DLD1 (cell line): ENCODE measurements at regions not wholly inside any gene's neighbourhood (a gene's known extent, or its start where the extent isn't known, plus 50 kb on each side); places are given as distances from the start of the nearest gene placed in this dataset.

Experiments used
- in situ Hi-C: cut with HindIII; loops from 2 replicates; pipeline ENCODE4 v1.10.0; 2017; ENCODE audit warnings: low sequenced_read_pairs

DNA sequence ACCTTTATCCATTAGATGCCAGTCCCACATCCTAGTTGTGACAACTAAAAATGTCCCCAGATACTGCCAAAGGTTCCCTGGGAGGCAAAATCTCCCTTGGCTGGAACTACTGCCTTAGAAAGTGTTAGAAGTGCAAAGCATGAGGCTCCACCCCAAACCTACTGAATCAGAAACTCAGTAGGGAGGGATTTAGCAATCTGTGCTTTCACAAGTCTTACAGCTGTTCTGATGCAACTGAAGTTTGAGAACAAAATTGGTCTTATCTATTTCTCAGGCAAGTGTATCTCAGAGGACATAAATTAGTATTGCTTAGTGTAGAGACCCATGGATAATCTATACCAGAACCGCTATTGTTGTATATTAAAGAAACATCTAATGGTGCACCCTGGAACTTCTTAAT, 70.2 kb downstream of the CLDN1 start:
- in situ Hi-C loops, result no loop called here

DNA sequence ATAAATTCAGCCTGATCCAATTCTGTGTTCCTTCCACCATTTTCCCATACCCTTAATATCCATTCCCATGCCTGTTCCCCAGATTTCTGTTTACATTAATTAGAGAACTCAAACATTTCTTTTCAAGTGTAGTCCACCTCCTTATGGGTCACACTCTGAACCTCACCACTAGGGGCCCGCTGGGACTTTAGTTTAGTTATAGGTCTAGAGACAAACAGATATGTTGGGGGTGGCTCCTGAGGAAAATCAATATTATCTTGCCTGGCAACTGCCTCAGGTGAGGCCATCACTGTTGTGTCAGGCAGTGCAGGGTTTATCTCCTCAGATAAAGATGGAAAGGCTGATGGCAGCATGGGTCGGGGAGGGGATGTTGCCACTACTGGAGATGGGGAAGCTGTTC, 72.8 kb downstream of the CLDN1 start:
- in situ Hi-C loops, result no loop called here

DNA sequence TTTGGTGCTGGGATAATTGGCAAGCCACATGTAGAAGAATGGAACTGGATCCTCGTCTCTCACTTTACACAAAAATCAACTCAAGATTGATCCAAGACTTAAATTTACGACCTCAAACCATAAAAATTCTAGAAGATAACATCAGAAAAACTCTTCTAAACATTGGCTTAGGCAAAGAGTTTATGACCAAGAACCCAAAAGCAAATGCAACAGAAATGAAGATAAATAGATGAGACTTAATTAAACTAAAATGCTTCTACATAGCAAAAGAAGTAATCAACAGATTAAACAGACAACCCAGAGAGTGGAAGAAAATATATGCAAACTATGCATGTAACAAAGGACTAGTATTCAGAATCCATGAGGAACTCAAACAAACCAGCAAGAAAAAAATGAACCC, 80.1 kb downstream of the CLDN1 start:
- in situ Hi-C loops, result no loop called here

DNA sequence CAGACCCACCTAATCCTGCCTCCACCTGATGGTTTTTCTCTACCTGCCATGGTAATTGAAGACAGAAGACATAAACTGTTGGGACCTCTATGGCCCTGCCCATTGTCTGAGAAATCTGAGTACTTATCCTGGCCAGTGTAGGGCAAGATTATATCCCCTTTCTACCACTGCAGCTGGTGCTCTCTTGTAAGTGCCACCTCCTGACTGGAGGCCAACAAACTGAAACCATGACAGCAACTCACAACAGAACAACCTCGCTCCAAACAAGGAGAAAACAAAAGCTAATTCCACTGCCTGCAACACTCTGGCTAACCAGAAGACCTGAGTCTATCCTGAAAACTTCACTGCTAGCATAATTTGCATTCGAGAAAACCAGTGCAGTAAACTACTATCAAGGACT, 82.9 kb downstream of the CLDN1 start:
- in situ Hi-C loops, result no loop called here

DNA sequence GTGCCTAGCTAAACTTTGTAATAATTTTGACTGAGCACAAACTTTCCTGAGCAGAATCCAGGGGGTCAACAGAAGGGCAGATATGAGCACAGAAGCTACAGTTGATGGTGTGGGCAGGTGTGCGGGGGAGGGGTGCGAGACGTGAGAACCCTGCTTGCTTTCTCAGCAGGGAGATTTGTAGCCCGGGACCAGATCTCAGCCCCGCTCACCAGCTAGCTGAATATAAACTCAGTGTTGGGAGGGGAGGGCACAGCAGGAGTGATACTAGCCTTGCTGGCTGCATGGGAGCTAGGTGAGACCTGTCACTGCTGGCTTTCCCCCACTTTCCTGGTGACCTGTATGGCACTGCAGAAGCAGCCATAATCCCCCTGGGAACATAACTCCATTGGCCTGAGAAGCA, 83.4 kb downstream of the CLDN1 start:
- in situ Hi-C loops, result no loop called here

DNA sequence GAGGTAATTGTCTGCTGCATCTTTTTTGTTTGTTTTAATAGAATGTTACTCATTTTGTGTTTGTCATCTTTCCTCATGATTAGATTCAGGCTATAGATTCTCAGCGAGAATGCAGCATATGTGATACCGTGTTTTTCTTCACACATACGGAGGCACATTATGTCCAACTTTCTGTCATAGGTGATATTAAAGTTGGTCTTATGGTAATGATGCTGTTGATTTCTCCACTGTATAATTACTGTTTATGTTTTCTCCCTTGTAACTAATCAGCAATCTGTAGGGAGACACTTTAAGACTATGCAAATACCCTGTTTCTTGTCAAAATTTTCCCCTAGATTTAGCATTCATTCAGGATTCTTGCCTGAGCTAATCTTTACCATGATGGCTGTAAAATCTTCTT, 87.6 kb downstream of the CLDN1 start:
- in situ Hi-C loops, result no loop called here

DNA sequence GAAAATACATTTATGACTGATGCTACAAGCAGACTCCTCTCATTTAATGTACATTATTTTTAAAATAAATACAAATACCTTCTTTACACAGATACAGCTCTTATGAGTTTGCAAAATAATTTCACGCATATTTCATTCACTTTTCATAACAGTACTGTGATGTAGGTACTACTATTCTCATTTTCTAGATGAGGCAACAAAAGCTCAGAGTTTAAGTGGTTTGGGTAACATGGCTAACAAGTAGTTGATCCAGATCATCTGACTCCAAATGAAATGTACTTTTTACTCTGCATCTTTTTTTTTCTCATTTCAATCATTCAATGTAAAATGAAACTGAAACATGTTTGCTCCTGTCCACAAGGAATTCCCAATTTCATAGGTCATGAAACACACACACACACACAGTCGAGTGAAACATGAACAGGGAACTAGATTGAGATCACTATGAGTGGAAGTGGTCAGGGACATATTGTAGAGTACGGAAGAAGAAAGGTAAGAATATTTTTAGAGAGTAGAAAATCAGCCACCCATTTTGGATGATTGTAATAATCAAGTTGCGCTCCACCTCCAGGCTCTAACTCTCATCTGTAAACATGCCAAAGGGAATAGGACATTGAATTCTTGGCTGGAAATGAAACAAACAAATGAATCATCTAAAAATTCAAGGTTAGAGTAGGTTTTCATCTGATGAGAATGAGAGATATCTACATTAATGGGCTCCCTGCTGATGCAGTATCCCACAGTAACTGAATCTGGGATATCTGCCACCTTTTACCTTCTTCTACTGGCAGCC, 92.4 kb downstream of the CLDN1 start:
- in situ Hi-C loops, result no loop called here

DNA sequence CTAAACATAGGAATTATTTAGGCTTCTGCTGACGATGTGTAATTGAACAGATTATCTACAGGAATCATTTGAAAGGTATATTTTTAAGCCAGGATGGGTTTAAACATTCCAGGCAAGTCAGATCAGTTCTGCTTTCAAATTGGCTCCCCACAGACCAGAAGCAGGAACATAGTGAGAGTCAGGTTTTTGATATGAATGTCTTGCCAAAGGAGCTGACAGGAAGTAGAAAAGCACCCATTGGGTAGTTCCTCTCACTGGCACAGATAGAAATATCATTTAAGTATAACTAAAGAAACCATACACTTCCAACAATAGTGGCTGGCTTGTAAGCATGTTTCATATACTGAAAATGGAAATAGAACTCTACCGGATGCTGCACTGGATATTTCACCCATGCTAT, 95.2 kb downstream of the CLDN1 start:
- in situ Hi-C loops, result no loop called here

DNA sequence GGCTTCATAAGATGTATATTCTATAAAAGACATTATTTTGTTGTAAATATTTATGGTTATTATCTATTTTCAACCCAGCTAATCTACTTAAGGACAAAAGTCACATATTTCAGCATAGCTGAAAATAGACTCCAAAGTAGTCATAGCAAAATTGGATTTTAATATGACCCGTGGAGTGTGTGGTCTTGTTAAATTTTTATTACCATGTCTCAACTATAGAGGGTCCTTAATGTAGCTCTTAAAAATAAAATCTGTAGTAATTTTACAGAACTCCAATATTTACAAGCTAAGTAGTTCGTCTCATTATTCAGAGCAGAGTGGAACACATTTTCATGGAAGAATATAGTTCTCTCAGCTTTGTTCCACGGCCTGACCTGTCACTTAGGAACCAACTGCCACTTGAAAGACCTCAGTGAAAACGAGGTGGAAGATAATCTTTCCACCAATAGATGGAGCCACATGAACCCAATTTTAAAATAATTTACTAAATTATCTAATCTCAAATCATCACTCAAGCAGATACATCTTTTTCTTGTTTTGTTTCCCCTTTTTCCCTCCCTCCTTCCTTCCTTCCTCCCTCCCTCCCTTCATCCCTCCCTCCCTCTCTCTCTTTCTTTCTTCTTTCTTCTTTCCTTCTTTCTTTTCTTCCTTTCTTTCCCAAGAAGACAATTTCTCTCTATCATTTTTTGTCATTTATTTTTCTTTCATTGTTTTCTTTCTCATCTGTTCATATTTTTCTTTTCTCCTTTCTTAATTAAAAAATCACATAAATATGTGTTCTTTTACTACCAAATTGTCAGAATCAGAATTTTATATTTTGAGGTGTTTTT, 97.2 kb downstream of the CLDN1 start:
- in situ Hi-C loops, result no loop called here

DNA sequence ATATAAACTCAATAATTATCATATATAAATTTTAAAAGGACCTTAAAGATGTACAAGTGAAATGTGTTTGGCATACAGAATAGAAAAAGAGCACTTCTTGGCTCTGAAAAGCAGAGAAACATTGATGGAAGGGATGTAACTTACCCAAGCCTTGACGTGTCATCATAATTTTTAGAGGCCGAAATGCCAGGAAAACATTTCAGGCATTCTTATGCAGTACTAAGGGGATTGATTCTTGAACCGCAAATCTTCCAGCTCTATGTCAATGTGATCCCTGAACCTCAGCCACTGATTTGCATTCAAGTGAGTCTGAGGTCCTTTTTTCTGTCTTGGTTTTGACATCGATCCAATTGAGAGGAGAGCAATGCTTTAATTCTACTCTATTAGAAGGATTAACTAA, 97.8 kb downstream of the CLDN1 start:
- in situ Hi-C loops, result no loop called here

DNA sequence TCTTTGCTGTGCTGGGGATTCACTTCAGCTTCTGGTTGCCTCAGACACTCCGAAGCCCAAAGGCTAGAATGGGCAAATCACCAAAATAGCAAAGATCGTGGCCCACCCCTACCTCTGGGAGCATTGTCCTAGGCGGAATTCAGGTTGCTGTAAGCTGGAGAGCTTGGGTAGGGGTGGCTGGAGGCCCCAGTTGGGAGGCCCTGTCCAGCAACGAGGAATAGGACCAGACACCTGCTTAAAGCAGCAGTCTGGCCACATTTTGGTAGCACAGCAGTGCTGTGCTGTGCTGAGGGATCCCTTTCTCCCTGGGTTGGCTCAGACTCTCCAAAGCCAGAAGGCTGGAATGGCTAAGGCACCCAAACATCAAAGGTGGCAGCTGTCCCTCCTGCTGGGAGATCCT, 99.3 kb downstream of the CLDN1 start:
- in situ Hi-C loops, result no loop called here

DNA sequence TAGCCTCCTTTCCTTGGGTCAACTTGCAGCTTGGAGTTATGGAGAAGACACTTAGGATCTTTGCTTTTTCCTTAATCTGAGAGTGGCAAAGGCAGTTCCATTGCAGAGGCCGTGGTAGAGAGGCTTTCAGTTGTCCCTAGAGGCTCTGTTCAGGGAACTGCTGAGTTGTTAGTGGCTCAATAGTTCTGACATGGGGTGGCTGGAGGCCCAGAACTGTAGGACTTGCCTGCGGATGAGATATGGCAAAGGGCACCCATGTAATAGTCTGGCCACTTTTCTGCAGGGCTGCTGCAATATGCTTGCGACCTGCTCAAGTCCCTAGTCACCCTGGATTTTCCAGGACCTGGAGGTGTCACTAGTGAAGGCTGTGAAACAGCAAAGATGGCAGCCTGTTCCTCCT, 99.9 kb downstream of the CLDN1 start:
- in situ Hi-C loops, result no loop called here

DNA sequence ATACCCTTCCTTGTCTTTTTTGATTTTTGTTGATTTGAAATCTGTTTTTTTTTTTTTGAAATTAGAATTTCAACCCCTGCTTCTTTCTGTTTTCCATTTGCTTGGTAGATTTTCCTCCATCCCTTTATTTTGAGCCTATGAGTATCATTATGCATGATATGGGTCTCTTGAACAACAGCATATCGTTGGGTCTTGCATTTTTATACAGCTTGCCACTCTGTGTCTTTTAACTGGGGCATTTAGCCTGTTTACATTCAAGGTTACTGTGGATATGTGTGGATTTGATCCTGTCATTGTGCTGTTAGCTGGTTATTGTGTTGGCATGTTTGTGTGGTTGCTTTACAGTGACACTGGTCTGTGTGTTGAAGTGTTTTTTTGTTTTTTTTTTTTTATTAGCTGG, 99.7 kb upstream of the P3H2 start:
- in situ Hi-C loops, result no loop called here

DNA sequence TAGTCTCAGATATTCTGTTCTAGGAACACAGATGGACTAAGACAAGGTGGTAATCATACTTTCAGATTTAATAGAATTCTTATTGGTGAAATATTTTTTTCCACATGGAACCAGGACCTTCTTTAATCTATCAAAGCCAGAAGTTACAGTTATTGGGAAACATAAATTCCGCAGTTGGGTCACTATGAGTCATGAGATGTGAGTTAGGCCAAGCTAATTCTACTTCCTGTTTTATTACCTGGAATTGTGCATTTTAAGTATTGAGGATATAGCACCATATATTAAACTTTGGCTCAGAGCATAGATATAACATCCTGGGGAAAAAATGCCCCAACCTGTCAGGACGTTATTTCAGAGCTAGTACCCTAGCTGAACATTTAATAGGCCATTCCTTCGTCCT, 96.4 kb upstream of the P3H2 start:
- in situ Hi-C loops, result no loop called here

DNA sequence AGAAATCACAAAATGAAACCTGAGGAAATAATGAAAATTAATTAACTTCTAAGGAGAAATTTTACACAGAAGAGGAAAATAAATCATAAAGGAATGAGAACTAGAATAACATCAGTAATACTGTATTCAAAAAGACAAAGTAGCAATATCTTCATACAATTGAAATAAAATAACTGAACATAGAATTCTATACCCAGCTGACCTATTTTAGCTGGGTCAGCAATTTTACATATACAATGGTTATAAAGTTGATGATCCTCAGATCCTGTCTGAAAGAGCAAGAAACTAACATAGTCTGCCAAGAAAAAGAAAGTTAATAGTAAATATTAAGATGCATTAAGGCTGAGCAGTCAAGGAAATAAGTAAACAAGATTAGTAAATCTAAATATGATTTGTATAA, 93.0 kb upstream of the P3H2 start:
- in situ Hi-C loops, result no loop called here

DNA sequence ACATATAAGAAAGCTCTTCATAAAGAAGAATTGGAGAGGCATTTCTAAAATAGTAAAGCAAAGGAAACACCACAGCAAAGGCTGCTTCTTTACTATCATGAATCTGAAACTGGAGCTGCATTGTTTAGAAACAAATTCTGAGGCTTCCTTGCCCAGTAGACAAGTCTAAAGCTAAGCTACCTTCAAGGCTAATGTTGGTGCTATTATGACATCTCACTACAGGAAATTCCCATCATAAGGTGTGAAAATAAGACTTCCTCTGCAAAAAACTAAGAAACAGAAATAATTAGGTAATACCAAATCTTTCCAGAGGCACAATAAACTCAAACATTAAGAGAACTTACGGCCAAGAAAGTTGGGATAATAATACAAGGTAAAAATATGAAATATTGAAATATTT, 89.9 kb upstream of the P3H2 start:
- in situ Hi-C loops, result no loop called here

DNA sequence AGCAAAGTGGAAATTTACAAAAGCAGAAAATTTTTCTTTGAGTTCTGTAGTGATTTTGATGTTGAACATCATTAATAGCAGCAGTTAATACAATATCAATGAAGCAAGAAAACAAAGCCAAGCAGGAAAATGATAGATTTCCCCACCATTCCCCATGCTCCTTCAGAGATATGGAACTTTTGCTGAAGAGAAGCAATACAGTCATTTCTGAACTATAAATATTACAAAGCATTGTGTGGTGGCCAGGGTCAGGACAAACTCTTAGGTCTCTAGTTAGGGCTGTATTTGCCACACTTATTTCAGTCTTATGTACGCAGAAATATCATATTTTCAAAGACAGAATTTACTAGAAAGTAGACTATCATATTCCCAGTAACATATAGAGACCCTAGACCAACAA, 88.8 kb upstream of the P3H2 start:
- in situ Hi-C loops, result no loop called here

DNA sequence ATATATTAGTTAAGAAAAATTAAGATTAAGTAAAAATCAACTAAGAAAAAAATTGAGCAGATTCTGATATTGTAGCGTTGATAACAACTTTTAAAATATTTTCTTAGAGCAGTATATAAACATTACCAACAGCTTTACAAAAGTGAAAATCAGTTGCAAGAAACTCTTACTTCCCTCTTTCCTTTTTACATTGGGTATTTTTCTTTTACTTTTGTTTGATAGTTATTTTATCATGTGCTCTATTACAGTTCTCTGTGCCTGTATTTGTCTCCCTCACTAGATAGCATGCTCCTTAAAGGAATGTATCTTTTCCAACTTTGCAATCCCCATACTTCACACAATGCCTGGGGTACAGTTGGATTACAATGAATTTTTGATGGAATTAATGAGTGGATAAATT, 87.5 kb upstream of the P3H2 start:
- in situ Hi-C loops, result no loop called here

DNA sequence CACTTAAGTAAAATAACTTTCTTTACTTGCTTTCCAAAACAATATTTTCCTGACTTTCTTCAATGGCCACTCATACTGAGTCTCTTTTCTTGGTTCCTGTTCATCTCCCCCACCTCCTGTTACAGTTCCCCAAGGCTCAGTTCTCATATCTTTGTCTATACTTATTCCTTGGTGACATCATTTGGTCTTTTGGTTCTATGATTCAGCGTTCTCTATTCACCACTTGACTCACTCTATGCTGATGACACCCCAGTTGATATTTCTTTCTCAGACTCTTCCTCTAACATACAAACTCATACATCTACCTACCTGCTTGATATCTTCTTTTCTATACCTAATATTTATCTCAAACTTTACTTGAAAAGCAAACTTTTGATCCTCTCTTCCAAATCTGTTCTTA, 85.0 kb upstream of the P3H2 start:
- in situ Hi-C loops, result no loop called here

DNA sequence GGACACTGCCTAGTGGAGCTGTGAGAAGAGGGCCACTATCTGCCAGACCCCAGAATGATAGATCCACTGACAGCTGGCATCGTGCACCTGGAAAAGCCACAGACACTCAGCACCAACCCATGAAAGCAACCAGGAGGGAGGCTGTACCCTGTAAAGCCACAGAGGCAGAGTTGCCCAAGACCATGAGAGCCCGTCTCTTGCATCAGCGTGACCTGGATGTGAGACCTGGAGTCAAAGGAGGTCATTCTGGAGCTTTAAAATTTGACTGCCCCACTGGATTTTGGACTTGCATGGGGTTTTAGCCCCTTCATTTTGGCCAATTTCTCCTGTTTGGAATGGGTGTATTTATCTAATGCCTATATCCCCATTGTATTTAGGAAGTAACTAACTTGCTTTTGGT, 83.5 kb upstream of the P3H2 start:
- in situ Hi-C loops, result no loop called here

DNA sequence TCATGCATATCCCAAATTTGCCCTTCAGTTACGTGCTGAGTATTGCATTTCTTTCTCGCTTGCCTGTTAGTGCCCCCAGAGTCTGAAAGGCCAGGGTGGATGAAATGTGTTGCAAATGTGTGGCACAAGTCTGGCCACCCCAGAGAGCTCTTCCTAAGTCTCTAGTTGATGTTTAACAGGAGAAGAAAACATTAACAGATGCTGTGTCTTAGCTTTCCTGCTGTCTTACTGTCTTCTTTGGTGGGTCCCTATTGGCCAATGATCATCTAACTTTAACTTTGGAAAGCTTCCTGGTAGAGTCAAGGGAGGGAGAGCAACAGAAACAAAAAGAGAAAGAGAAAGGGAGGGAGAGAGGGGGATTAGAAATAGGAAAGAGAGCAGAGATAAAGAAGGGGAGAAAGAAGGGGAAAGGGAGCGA, 76.7 kb upstream of the P3H2 start:
- in situ Hi-C loops, result loop anchor here (5.0 kb wide), 1 partner anchor 230 kb away; no protein-coding TSS in a partner anchor

DNA sequence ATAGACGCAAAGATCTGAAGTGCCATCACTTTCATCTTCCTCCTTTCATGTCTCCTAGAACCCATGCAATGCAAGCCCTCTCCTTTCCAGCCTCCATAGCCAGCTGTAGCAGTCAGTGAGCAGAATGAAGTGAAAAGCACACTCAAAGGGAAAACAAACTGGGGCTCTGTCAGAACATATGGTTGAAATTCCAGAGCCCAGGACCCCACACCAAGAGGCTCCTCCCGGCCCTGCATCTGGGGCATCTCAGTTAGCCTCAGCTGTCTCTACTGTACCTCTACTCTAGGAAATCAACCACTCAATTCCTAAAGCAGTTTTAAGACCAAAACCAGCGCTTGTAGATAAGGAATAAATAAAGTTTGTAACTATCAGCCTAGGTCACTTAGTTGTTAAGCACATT, 73.8 kb upstream of the P3H2 start:
- in situ Hi-C loops, result no loop called here
